ENCODE measurements at regions not wholly inside any gene's neighbourhood (a gene's known extent, or its start where the extent isn't known, plus 50 kb on each side); places are given as distances from the start of the nearest gene placed in this dataset.

- no peaks in the 10 kb centered on the region for H3K36me3 ChIP-seq (ENCODE audit: control insufficient read depth, insufficient read depth, low read length)
- peak overlapping the region; percentile 10; the same call in 1 of the 2 replicates for H2AFZ ChIP-seq (ENCODE audit: low read depth, low read length)
- H3K4me3 ChIP-seq: no peak overlapping the region
- POLR2A ChIA-PET: no interaction called here
- H3K9me3 ChIP-seq (replicated peaks; ENCODE audit: control insufficient read depth, insufficient read depth, low read depth, low read length): no peaks in the 10 kb centered on the region
- FAIRE-seq (no peak), DNase-seq (ENCODE audit: extremely low read depth in 1 of 4, low spot score in 3 of 4) (no peak), ATAC-seq (no peak)
- H3K4me2 ChIP-seq (ENCODE audit: insufficient read depth, low read length): no peak overlapping the region
- BruUV-seq (replicated peaks): no TSS peak
- in situ Hi-C loops (cut with MboI): no loop called here
- intact Hi-C loops (cut with micrococcal nuclease): no loop called here
- H3K27me3 ChIP-seq (ENCODE audit: control insufficient read depth in 2 of 2, insufficient read depth in 2 of 2, low read length in 2 of 2): no peaks in the 10 kb centered on the region
- no peak overlapping the region for H3K27ac ChIP-seq (ENCODE audit: extremely low read depth, low read depth, low read length)
- peaks cover 9 to 11% of the 10 kb centered on the region in 2 experiments; a peak in 3 of 5 replicates for H3K4me1 ChIP-seq (replicated peaks in 1 of 2; ENCODE audit: control insufficient read depth in 2 of 2, insufficient read depth in 2 of 2, low read length in 2 of 2)
- no peaks in the 10 kb centered on the region for H3K79me2 ChIP-seq (ENCODE audit: control insufficient read depth, insufficient read depth, low read length)
- WGBS (ENCODE audit: insufficient coverage, low coverage, missing lambda C conversion rate): 27% methylated on average over 5 of the region's 6 CpGs
- no peaks in the 10 kb centered on the region for H4K20me1 ChIP-seq (replicated peaks; ENCODE audit: control insufficient read depth, insufficient read depth, low read length)
- CTCF ChIA-PET (ENCODE audit: low intra/inter-chr PET ratio): no interaction called here
- no peaks in the 10 kb centered on the region for H3K9me1 ChIP-seq (ENCODE audit: control insufficient read depth, insufficient read depth, low read length)
- H3K9ac ChIP-seq (ENCODE audit: insufficient read depth in 1 of 2, low read depth in 2 of 2, low read length in 2 of 2): no peak overlapping the region
- TF ChIP-seq SMARCE1 (IDR thresholded peaks at IDR 0.05): no peak
- TF ChIP-seq ZNF655 (CRISPR knock-in tag; IDR thresholded peaks at IDR 0.05): no peak
- TF ChIP-seq, protein P1, sequence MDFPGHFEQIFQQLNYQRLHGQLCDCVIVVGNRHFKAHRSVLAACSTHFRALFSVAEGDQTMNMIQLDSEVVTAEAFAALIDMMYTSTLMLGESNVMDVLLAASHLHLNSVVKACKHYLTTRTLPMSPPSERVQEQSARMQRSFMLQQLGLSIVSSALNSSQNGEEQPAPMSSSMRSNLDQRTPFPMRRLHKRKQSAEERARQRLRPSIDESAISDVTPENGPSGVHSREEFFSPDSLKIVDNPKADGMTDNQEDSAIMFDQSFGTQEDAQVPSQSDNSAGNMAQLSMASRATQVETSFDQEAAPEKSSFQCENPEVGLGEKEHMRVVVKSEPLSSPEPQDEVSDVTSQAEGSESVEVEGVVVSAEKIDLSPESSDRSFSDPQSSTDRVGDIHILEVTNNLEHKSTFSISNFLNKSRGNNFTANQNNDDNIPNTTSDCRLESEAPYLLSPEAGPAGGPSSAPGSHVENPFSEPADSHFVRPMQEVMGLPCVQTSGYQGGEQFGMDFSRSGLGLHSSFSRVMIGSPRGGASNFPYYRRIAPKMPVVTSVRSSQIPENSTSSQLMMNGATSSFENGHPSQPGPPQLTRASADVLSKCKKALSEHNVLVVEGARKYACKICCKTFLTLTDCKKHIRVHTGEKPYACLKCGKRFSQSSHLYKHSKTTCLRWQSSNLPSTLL (IDR thresholded peaks at IDR 0.05): no peak
- no peak for TF ChIP-seq ELF2 (CRISPR knock-in tag; IDR thresholded peaks at IDR 0.05)
- TF ChIP-seq CREM (IDR thresholded peaks at IDR 0.05; ENCODE audit: low read depth): no peak
- no peak for TF ChIP-seq GATA2 (CRISPR knock-in tag; IDR thresholded peaks at IDR 0.05)
- TF ChIP-seq ZHX1 (conservative IDR thresholded peaks at IDR 0.05; ENCODE audit: low read length): no peak
- no peak for TF ChIP-seq ZNF174 (CRISPR knock-in tag; IDR thresholded peaks at IDR 0.05)
- TF ChIP-seq FOSL1 (tag; conservative IDR thresholded peaks at IDR 0.05): no peak
- no peak for TF ChIP-seq CGGBP1 (CRISPR knock-in tag; IDR thresholded peaks at IDR 0.05)
- TF ChIP-seq, protein P2, sequence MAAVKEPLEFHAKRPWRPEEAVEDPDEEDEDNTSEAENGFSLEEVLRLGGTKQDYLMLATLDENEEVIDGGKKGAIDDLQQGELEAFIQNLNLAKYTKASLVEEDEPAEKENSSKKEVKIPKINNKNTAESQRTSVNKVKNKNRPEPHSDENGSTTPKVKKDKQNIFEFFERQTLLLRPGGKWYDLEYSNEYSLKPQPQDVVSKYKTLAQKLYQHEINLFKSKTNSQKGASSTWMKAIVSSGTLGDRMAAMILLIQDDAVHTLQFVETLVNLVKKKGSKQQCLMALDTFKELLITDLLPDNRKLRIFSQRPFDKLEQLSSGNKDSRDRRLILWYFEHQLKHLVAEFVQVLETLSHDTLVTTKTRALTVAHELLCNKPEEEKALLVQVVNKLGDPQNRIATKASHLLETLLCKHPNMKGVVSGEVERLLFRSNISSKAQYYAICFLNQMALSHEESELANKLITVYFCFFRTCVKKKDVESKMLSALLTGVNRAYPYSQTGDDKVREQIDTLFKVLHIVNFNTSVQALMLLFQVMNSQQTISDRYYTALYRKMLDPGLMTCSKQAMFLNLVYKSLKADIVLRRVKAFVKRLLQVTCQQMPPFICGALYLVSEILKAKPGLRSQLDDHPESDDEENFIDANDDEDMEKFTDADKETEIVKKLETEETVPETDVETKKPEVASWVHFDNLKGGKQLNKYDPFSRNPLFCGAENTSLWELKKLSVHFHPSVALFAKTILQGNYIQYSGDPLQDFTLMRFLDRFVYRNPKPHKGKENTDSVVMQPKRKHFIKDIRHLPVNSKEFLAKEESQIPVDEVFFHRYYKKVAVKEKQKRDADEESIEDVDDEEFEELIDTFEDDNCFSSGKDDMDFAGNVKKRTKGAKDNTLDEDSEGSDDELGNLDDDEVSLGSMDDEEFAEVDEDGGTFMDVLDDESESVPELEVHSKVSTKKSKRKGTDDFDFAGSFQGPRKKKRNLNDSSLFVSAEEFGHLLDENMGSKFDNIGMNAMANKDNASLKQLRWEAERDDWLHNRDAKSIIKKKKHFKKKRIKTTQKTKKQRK (IDR thresholded peaks at IDR 0.05; ENCODE audit: borderline replicate concordance, low read depth, low read length): no peak
- no peak for TF ChIP-seq TEAD1 (CRISPR knock-in tag; IDR thresholded peaks at IDR 0.05)
Measured at GRCh38 chr9:6076851-6077250, 61.4 kb upstream of the RANBP6 start.
